HG02885 (cell line): ENCODE measurements at regions not wholly inside any gene's neighbourhood (a gene's known extent, or its start where the extent isn't known, plus 50 kb on each side); places are given as distances from the start of the nearest gene placed in this dataset.
"Not testable (repeated sequence)": the region's sequence is repeated elsewhere in the genome, so short reads cannot be mapped to it uniquely, and the experiment has no call there.

Experiments used
- ATAC-seq: cut with Tn5 transposase; IDR thresholded peaks from one replicate; pipeline ENCODE4 v1.9.1; 2021; ENCODE audit warnings: mild to moderate bottlenecking; ENCODE audit not compliant: unreplicated experiment, poor library complexity

DNA sequence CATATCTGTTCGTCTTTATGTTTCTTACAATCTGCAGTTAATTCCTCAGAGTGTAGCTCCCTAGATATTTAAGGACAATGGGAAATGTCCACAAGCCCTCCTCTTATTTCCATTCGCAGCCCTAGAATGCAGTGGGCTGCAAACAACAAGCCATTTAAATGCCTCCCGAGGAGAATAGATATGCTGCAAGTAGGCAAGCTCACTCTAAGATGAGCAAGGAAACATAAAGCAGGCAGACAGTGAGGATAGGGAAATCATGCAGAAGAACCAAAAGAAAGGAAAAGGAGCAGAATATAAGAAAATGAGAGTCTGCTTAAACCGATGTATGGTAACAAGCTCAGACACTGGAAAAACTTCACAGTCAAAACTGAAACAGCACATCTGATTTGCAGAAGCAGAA, 561.9 kb downstream of the GBE1 start:
- no peak for ATAC-seq

DNA sequence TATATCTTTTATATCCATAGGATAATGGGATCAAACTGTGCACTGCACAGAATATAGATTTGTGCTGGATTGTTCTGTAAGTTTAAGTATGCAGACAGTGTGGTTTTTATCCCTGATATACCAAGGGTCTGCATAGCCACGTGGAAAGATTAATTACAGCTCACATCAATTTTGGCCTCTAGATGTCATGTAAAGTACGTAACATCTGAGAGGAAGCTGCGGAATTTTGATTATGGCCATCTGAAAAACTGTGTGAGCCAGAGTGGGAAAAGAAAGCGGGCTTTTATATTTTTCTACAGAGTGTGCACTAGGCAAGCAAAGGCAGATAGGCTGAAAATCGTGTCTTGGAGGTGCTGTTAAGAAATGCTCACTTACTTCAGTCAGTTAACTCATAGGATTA, 562.7 kb downstream of the GBE1 start:
- no peak for ATAC-seq

DNA sequence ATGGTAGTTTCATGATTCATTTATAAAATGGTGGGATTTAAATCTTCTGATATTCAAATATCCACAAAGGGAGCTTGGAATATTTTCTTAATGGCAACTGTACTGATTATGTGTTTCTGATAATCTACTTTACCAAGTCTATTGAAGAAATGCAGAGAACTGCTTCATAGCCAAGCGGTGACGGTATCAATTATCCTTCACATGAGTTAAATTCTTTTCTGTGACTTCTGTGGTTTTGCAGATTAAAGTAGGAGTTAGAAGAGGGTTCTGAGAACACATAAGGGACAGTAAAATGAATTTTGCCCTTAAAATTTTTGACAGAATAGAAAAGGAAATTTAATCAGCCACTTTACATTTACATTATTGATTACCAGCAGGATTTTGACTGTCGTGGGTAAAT, 563.2 kb downstream of the GBE1 start:
- no peak for ATAC-seq

DNA sequence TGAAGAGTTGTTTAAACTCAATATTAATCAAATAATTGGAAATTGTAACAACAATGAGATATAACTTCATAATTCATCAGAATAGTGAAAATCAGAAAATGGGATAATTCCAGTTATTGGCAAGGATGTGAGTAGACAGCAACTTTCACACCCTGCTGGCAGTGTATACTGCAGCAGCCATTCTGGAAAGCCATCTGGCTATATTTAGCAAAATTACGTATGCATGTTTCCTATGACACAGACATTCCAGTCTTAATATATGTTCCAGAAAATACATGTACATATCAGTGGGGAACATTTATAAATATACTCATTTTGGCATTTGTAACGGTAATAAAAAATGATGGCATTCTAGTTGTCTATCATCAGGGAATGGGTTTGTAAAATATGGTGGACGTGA, 564.1 kb downstream of the GBE1 start:
- no peak for ATAC-seq

DNA sequence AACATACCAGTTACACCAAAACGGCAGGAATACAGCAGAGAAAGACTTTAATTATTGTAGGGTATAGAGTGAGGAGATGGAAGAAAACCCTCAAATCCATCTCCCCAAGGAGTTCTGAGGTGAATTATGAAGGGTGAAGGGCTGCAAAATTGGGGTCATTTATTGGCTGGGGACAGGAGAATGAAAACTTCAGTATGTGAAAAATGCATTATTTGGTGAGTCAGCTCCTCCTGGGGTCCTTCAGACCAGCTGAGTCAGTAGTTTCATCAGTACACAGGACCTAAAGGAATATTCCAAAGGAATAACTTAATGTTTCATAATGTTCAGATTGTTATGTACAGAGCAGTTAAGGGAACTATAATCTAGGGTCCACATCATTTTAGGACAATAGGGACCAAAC, 566.0 kb downstream of the GBE1 start:
- no peak for ATAC-seq

DNA sequence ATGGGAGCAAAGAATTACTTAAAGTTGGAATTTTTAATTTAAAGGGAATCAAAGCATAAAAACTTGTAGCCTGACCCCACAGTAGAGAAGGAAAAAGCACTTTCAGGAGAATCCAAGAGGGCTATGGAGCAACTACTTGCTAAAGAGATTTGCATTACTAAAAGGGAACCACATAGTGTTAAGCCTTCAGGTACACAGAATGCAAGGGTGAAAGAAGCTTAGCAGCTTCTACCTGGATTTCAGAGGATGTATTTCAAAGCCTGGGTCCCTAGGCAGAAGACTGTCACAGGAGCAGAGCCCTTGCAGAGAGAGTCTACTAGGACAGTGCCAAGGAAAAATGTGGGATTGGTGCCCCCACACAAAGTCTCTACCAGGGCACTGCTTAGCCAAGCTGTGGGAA, 575.0 kb downstream of the GBE1 start:
- no peak for ATAC-seq

DNA sequence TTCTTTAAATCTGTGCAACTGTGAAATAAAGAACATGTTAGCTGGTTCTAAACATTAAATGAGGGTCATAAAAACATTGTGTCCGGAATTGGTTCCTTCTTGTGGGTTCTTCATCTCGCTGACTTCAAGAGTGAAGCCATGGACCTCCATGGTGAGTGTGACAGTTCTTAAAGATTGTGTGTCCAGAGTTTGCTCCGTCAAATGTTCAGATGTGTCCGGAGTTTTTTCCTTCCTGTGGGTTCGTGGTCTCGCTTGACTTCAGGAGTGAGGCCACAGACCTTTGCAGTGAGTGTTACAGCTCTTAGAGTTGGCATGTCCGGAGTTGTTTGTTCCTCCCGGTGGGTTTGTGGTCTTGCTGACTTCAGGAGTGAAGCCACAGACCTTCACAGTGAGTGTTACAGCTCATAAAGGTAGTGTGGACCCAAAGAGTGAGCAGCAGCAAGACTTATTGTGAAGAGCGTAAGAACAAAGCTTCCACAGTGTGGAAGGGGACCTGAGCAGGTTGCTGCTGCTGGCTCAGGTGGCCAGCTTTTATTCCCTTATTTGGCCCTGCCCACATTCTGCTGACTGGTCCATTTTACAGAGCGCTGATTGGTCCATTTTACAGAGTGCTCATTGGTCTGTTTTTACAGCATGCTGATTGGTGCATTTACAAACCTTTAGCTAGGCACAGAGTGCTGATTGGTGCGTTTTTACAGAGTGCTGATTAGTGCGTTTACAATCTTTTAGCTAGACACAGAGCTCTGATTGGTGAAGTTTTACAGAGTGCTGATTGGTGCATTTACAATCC, 579.2 kb downstream of the GBE1 start:
- ATAC-seq, result not testable (repeated sequence)

DNA sequence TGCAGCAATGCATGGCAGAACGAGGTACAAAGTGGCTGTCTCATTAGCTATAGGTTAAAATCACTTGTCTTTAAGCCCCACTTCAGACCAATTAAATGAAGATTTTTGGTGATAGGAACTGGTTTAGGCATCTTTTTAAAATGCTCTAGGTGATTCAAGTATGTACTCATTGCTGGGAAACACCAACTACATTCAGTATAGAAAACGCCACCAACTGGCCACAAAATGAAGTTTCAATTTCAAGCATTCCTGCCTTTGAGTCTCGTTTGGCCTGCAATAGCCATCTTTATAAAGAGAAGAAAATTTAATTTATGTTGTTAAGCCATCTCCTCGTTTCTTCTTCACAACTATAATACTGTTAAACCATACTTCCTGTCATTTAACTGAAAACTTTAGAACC, 587.9 kb downstream of the GBE1 start:
- ATAC-seq, result no peak

DNA sequence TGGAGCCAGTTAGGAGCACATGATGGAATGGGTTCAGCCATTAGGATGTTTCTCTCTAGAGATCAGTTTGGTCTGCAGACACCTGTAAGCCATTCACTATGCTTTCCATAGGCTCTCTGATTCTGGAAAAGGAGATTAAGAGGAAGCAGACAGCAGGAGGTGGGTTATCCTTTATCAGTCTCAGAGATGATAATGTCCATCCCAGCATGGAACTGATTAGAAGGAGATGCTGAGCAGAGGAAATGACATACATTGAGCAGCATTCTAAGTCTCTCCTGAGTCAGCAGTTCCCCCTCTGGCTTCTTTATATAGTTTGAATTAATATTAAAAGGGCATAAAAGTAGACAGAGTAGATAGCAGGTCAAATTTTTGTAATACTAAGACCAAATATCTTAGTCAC, 591.1 kb downstream of the GBE1 start:
- no peak for ATAC-seq

DNA sequence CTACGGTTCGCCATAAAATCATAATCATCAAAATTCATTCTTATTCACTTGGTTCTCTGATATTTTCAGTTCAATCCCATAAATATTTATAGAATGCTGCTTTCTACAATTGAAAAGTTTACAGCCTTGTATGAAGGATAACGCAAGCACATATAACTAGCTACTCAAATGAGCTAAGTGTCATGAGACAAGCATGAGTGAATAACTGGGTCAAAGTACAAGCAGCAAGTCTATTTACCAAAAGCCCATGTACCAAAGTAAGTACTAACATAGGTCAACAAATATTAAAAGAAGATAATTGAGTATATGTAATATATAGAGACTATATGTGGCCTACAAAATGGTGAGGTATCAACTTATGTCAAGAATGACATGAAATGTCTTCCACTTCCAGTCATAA, 596.6 kb downstream of the GBE1 start:
- no peak for ATAC-seq

DNA sequence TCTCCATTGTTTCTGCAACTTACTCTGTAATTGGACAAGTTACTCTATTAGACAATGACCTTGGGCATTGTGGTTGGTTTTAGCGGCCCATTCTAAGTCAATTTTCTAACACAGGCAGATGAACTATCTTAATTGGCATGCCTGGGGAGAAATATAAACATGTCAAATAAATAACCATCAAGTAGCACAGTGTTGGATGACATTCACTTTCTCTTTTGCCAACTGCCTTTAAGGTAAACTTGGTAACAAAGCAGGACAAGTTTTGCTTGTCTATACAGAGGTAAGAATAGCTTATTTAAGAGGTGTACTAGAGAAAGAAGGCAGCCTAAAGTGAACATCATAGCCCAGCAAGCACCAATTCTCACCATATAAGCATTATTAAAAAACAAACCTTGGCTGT, 599.6 kb downstream of the GBE1 start:
- no peak for ATAC-seq

DNA sequence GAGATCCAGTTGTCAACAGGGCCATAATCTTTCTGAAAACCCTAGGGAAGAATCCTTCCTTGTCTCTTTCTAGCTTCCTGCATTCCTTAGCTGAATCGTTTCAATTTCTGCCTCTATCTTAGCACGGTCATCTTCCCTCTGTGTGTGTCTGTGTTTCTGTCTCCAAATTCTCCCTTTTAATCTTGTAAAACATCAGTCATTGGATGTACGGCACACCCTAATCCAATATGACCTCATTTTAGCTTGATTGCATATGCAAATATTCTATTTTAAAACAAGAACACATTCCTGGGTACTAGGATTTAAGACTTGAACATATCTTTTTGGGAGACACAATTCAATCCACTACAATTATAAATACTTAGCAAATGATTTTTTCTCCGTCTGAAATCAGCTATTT, 600.3 kb downstream of the GBE1 start:
- ATAC-seq, result no peak

DNA sequence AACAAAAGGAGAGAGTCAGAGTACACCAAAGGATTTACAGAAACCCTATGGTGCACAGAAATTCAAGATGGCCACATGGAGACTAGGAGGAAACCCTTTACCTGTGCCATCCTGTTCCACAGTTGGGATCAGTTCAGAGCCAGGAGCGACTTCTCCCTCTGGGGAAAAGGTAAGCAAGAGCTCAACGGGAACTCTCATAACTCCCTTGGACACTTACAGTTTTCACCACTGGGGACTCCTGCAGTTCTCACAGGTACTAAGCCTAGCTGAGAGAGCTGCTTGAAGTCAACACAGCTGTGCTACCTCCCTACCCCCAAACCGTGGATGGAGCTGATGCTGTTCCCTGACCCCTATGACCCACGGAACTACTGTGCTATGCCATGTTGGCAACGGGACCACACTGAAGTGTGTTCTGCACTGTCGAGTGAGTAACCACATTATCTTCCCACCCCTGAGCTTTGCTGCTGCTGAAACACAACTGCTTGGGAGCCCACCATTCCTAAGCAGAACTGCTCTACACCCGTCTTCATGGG, 606.8 kb downstream of the GBE1 start:
- ATAC-seq, result no peak

DNA sequence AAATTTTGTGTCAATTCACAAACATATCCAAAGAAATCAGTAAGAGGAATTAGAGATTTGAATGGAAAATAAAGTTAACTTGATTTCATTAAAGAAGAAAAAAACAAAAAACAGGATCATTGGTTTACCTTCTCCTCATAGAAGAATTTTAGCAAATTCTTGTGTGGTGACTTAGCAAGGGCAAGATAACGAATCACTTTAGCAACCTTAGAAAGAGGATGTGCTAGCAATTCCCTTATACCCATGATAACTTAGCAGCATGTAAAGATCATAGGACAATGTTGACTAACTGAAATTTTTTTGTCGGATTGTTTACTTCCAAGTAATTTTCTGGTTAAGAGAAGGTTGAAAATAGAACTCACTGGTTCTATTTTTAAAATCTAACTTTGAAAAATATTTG, 609.3 kb downstream of the GBE1 start:
- no peak for ATAC-seq

DNA sequence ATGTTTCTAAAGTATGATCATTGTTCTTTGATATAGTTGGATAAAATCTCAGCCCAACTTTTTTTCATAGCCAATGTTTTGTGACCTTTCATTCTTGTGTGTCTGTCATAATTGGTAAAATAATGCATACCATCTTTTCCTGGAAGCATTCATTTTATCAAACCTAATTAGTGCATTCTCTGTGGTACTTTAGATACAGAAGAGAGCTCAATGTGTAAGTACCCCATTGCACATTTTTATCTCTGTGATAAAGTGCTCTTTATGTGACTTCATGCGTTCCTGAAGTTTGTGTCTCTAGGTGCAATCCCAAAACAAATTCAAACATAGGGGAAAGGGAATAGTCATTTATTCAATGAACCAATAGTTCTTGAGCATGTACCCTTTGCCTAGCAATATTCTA, 628.5 kb downstream of the GBE1 start:
- no peak for ATAC-seq

DNA sequence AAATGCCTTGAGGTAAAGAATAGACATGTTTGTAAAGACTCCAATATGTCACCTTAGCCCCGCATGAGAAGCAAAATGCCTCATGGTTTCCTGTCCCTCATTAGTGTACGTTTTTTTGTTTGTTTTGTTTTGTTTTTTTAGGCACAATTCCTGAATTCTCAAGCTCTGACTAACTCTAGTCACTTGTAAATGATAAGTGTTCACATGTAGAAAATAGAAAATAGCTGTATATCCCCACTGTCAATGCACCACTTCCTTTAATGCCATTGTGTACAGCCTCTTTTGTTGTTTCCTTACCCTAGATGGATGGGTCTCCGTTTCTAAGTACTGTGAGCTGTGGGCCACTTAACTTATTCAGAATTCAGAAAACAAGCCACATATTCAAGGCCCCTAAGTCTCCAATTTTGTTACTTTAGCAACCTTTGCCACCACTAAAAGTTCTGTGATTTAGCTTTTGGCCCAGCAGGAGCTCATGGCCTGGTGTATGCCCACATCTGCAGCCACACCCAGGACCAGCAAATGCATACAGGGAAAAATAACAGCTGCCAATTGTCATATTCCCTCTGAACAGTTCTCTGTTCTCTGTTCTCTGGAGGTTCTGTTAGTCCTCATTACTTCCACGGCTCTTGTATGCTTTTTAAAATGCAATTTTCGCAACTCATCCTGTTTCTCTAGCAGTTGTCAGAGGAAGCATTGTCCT, 655.5 kb downstream of the GBE1 start:
- no peak for ATAC-seq

DNA sequence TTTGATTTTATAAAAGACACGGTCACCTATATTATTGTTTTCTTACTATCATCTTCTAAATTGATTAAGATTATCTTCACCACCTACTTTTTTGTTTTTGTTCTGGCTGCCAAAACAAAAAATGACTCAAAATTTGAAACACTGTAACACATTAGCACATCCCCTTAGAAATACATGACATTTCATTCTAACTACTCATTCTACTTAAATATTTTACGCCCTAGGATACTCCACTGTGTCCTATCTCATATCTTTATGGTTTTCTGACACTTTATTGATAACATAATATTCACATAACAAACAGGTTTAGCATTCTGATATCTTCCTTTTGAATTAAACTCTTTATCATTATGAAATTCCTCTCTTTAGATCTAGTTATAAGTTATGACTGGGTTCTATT, 656.2 kb downstream of the GBE1 start:
- no peak for ATAC-seq

DNA sequence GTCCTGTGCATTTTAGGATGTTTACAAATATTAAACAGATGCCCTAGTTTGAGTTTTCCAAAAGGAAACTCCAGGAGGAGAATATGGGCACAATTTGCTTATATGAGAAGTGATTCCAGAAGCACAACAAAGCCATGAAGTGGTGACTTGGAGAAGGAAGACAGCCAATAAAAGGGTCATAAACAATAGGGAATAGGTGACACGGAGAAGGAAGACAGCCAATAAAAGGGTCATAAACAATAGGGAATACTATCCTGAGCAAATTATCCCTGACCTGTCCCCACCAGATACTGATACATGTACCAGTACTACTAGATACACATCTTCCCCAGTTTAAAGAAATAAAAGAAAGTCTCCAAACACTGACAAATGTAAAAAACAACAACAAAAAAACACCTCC, 663.6 kb downstream of the GBE1 start:
- ATAC-seq, result no peak

DNA sequence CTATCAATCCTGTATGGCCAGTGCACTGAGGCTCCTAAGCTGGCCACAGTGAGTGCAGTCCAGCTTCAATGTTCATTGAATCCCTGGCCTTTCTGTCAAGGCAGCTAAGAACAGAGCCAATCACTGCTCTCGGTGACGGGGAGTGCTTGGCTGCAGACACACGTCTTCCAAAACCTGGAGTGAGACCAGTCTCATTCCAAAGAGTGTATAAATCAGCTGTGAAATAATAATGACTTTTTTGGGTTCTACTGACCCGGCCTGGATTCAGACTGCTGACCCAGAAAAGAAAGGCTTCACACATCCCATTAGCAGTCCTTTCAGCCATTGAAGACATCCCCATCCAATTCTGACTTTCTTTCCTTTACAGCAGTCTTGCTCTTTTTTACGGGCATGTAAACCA, 665.5 kb downstream of the GBE1 start:
- no peak for ATAC-seq

DNA sequence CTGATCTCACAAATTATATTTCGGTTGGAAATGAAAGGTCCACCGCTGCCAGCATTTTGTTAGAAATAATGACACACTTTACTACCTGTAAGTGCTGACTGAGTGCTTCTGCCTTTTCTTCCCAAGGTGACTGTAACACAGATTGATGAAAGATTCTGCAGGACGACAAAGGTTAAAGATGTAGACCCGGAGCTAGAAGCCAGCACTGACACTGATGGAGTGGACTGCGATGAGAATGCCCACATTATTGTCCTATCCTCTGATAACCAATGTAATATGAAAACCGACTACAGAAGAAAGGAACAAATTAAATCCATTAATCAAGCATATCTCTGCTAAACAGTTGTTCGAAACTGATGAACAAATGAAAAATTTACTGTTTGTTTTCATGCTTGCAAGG, 666.5 kb downstream of the GBE1 start:
- ATAC-seq, result no peak

DNA sequence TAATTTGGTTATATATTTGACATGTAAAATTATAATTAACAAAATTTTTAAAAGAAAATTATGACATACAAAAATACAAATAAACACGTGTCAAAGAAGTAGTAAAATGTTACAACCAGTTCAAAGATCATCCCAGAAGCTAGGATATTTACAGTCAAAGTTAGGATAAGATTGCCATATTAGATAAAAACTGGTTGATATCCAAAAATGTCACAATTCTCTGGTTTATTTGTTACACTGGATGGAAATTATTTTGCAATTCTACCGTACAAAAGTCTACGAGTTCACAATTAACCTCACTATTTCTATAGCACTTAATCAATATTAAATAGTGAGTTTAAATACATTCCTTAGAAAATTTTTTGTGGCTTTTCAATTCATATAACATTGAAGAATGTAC, 673.8 kb downstream of the GBE1 start:
- ATAC-seq, result no peak

DNA sequence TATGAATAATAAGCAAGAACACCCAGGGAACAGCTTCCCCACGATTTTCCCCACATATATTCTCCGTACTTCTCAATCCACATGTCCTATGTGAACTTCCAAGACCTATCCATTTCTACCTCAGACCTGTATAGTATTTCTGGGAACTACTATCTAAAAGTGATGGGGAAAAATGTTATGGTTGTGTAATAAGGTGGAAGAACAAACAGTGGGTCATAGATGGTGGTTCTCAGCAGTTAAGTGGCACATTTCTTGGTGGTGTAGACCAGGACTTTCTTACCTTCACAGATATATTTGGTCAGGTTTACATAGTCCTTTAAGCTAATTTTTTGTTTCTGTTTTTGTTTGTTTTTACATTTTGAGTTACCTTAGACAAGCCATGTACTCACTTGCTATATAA, 675.1 kb downstream of the GBE1 start:
- no peak for ATAC-seq
